ENCODE measurements at regions not wholly inside any gene's neighbourhood (a gene's known extent, or its start where the extent isn't known, plus 50 kb on each side); places are given as distances from the start of the nearest gene placed in this dataset.

- Mint-ChIP-seq H3K9me3 (ENCODE audit: low read depth, unreplicated experiment) (peaks cover 8% of the 10 kb centered on the region), H3K4me1 (ENCODE audit: low read depth, unreplicated experiment) (peaks cover 8% of the 10 kb centered on the region), H3K36me3 (ENCODE audit: insufficient read depth, unreplicated experiment) (no peaks in the 10 kb centered on the region), H3K27me3 (ENCODE audit: unreplicated experiment) (no peaks in the 10 kb centered on the region), H3K27ac (ENCODE audit: unreplicated experiment) (no peak overlapping the region), H3K4me3 (ENCODE audit: low read depth, unreplicated experiment) (no peak overlapping the region)
- no TSS peak for BruUV-seq (replicated peaks)
- DNase-seq = no peak
- intact Hi-C loops (cut with micrococcal nuclease; ENCODE audit: unreplicated experiment) = no loop called here
- CTCF ChIA-PET = interaction anchor here (0.7 kb wide), 1 partner anchor 187 kb away, joined by 3 read pairs; no protein-coding TSS in a partner anchor
- no peak for TF ChIP-seq CTCF (IDR thresholded peaks at IDR 0.05; ENCODE audit: unreplicated experiment)
Measured at GRCh38 chr3:177665122-177665808, 468.0 kb upstream of the TBL1XR1 start.

- CTCF ChIA-PET = no interaction called here
- peaks cover 8% of the 10 kb centered on the region for H3K4me1 Mint-ChIP-seq (ENCODE audit: low read depth, unreplicated experiment)
Measured at GRCh38 chr3:177672252-177672911, 475.1 kb upstream of the TBL1XR1 start.

GRCh38 chr3:177673112-177673914 is 476.0 kb upstream of the TBL1XR1 start:
- Mint-ChIP-seq H3K27ac (ENCODE audit: unreplicated experiment) (no peak overlapping the region), H3K27me3 (ENCODE audit: unreplicated experiment) (no peaks in the 10 kb centered on the region), H3K4me3 (ENCODE audit: low read depth, unreplicated experiment) (no peak overlapping the region), H3K36me3 (ENCODE audit: insufficient read depth, unreplicated experiment) (no peaks in the 10 kb centered on the region), H3K4me1 (ENCODE audit: low read depth, unreplicated experiment) (no peaks in the 10 kb centered on the region), H3K9me3 (ENCODE audit: low read depth, unreplicated experiment) (no peaks in the 10 kb centered on the region)
- TF ChIP-seq CTCF (IDR thresholded peaks at IDR 0.05; ENCODE audit: unreplicated experiment) = no peak
- BruUV-seq (replicated peaks) = no TSS peak
- CTCF ChIA-PET = interaction anchor here (0.6 kb wide), 1 partner anchor 572 kb away, joined by 3 read pairs; no protein-coding TSS in a partner anchor
- DNase-seq = no peak
- intact Hi-C loops (cut with micrococcal nuclease; ENCODE audit: unreplicated experiment) = no loop called here

More at GRCh38 chr3:177672252-177672911, 475.1 kb upstream of the TBL1XR1 start:
- Mint-ChIP-seq H3K27me3 (ENCODE audit: unreplicated experiment) (no peaks in the 10 kb centered on the region), H3K36me3 (ENCODE audit: insufficient read depth, unreplicated experiment) (no peaks in the 10 kb centered on the region), H3K9me3 (ENCODE audit: low read depth, unreplicated experiment) (no peaks in the 10 kb centered on the region), H3K27ac (ENCODE audit: unreplicated experiment) (no peak overlapping the region), H3K4me3 (ENCODE audit: low read depth, unreplicated experiment) (no peak overlapping the region)
- BruUV-seq (replicated peaks) = no TSS peak
- TF ChIP-seq CTCF (IDR thresholded peaks at IDR 0.05; ENCODE audit: unreplicated experiment) = no peak
- intact Hi-C loops (cut with micrococcal nuclease; ENCODE audit: unreplicated experiment) = no loop called here
- no peak for DNase-seq

- intact Hi-C loops (cut with micrococcal nuclease; ENCODE audit: unreplicated experiment) = no loop called here
- H3K4me3 Mint-ChIP-seq (ENCODE audit: low read depth, unreplicated experiment) = no peak overlapping the region
- no peak for TF ChIP-seq CTCF (IDR thresholded peaks at IDR 0.05; ENCODE audit: unreplicated experiment)
- H3K9me3 Mint-ChIP-seq (ENCODE audit: low read depth, unreplicated experiment) = no peaks in the 10 kb centered on the region
- H3K27ac Mint-ChIP-seq (ENCODE audit: unreplicated experiment) = no peak overlapping the region
- no TSS peak for BruUV-seq (replicated peaks)
- CTCF ChIA-PET = no interaction called here
- no peaks in the 10 kb centered on the region for H3K27me3 Mint-ChIP-seq (ENCODE audit: unreplicated experiment)
- DNase-seq = no peak
- no peaks in the 10 kb centered on the region for H3K4me1 Mint-ChIP-seq (ENCODE audit: low read depth, unreplicated experiment)
- H3K36me3 Mint-ChIP-seq (ENCODE audit: insufficient read depth, unreplicated experiment) = no peaks in the 10 kb centered on the region
Measured at GRCh38 chr3:177674186-177674585, 476.9 kb upstream of the TBL1XR1 start.

Measured in Calu3 (cell line).